Neural progenitor cell (in vitro differentiated cells): ENCODE measurements at regions not wholly inside any gene's neighbourhood (a gene's known extent, or its start where the extent isn't known, plus 50 kb on each side); places are given as distances from the start of the nearest gene placed in this dataset.

Experiments
- EZH2 ChIP-seq: fragments of 200-600 bp; sonication (generic); IDR thresholded peaks from 2 replicates; pipeline ENCODE4 v1.6.1; 2017; ENCODE audit warnings: antibody characterized with exemption, mild to moderate bottlenecking, moderate library complexity
- EZH2phosphoT487 ChIP-seq: fragments of 200-600 bp; sonication (generic); IDR thresholded peaks from 2 replicates; pipeline ENCODE4 v1.6.1; 2017; ENCODE audit warnings: antibody characterized with exemption
- TF ChIP-seq, protein P1 (sequence below): fragments of 200-600 bp; sonication (generic); IDR thresholded peaks from 2 replicates; pipeline ENCODE4 v1.5.1; 2017; ENCODE audit warnings: antibody characterized with exemption, mild to moderate bottlenecking

DNA sequence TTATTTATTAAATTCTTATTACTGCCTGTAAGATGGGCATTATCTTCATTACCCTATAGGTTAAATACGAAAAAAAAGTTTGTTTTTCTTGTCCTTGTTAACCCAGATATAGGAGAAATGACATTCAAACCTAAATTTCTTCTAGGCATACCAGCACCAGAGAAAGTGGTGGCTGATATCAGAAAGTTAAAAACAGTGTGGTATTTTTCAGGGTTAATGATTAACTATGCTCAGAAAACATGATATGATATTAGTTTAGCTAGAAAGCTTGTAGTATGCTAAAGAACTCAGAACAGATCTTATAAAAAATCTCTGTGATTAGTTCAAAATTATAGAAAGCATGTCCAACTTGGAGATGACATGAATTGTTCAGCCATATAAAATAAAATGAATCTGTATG, 630.5 kb upstream of the EPHA6 start:
- TF ChIP-seq, protein P1, sequence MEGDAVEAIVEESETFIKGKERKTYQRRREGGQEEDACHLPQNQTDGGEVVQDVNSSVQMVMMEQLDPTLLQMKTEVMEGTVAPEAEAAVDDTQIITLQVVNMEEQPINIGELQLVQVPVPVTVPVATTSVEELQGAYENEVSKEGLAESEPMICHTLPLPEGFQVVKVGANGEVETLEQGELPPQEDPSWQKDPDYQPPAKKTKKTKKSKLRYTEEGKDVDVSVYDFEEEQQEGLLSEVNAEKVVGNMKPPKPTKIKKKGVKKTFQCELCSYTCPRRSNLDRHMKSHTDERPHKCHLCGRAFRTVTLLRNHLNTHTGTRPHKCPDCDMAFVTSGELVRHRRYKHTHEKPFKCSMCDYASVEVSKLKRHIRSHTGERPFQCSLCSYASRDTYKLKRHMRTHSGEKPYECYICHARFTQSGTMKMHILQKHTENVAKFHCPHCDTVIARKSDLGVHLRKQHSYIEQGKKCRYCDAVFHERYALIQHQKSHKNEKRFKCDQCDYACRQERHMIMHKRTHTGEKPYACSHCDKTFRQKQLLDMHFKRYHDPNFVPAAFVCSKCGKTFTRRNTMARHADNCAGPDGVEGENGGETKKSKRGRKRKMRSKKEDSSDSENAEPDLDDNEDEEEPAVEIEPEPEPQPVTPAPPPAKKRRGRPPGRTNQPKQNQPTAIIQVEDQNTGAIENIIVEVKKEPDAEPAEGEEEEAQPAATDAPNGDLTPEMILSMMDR: no peak
- TF ChIP-seq EZH2 (no peak), EZH2phosphoT487 (no peak)
